Stimulated activated CD8-positive, alpha-beta memory T cell treated with anti-CD3 and anti-CD28 coated beads, Interleukin-7, amount 100 ng/mL, for 48 hours (primary cell): ENCODE measurements at regions not wholly inside any gene's neighbourhood (a gene's known extent, or its start where the extent isn't known, plus 50 kb on each side); places are given as distances from the start of the nearest gene placed in this dataset.
"Not testable (repeated sequence)": the region's sequence is repeated elsewhere in the genome, so short reads cannot be mapped to it uniquely, and the experiment has no call there.

Experiments used
- DNase-seq, 2 donors: peaks; one replicate each; pipeline ENCODE4 v3.0.0-alpha.2; 2020; ENCODE audit warnings: low read depth in 1 of 2; ENCODE audit errors: extremely low read depth in 1 of 2

DNA sequence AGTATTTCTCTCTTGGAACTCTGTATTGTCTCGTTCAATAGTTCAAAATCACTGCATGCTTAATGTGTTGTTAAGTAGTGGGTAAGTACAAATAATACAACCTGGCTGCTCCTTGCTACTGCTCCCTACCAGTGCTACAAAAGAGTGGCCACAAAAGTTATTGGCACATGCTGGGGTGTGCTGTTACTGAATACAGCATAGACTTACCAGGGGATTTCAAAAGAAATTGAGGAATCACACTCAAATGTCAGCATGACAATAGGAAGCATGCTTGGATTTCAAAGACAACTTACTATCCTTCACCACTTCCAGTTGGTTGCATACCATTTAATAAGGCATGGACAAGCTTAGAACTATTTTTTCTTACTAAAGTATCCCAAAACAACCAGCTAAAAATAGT lies 1041.3 kb upstream of the SPRY2 start:
- DNase-seq, result no peak

DNA sequence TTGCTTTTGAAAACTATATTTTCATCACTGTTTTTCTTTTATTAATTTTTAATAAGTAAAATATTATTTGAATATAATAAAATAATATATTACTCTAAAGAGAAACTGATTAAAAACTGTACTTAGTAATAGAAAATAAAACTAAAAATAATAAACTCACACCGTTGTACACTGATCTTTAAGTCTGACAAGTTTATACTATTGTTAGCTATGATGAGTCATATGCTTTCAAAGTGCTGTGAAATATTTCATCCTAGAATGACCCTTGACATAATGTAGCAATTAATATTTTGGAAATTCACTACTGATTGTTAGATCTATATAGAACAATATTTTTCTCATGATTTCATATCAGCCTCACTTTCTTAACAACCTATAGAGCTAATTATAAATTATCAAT lies 1040.6 kb upstream of the SPRY2 start:
- DNase-seq, result no peak

DNA sequence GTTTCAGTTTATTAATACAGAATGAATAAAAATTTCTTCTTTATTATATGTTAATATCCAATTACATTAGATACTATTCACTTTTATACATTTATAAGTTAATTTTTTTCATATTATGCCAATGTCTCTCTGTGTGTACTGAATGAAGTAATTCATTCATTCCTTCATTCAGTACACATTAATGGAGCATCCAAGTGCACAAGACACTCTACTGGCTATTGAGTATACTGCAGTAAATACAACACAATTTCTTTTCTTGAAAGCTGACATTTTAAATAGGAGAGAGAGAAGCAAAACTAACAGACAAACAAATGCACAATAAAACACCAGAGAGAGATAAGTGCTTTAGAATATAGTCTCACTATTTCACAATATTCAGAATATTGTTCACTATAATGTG lies 1038.3 kb upstream of the SPRY2 start:
- DNase-seq, result no peak

DNA sequence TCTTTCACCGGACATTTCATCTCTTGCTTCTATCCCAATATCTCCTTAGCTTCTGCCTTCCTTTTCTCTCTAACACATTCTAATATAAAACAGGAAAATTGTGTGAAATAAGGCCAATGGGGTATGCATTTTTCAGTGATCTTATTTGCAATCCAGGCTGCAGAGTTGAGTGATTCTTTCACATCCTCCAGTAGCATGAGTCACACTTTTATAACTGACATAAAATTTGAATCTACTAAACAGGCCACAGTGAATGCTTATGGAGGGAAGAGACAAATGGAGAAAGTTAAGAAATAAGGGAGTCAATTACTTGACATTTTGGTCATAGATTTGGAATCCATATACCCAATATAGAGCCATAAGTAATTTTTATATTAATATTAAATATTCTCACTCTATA lies 1037.0 kb upstream of the SPRY2 start:
- no peak for DNase-seq

DNA sequence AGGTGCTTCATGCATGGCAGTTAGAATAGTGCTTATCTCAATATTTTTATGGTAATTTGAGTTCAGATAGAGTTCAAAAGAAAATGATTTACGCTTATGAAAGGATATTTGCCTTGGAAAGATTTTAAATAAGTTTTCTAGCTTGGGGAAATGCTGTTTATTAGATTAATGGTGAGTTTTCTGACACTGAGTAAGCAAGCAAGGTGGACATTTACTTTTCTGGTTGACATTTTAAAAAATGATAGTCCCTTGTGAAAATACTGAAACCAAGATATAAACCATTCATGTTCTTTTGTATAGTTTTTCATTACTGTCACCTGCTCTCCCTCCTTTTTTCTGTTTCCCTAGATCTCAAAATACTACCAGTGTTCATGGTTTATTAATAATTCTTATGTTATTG lies 1034.8 kb upstream of the SPRY2 start:
- no peak for DNase-seq

DNA sequence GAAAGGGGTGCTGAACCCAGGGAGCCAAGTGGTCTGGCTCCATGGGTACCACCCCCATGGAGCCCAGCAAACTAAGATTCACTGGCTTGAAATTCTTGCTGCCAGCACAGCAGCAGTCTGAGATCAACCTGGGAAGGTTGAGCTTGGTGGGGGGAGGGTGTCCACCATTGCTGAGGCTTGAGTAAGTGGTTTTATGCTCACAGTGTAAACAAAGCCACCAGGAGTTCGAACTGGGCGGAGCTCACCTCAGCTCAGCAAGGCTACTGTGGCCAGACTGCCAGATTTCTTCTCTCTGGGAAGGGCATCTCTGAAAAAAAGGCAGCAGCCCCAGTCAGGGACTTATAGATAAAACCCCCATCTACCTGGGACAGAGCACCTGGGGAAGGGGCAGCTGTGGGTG lies 1021.8 kb upstream of the SPRY2 start:
- not testable (repeated sequence) for DNase-seq

DNA sequence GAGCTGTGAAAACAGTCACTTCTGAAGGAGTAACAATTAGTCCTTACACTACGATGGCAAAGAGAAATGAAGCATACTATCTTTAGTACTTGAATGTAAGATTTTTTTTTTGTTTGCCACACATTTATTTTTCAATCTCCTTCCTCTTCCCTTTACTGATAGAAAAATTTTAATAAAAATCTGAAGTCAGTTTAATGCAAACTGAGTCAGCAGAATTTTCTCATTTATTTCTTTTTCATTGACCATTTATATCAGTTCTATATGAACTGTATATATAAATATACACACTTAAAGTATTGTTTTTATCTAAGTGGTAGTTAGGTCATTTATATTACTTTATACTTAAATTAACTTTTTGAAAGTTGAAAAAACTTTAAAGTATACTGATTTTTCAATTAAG lies 1009.1 kb upstream of the SPRY2 start:
- no peak for DNase-seq

DNA sequence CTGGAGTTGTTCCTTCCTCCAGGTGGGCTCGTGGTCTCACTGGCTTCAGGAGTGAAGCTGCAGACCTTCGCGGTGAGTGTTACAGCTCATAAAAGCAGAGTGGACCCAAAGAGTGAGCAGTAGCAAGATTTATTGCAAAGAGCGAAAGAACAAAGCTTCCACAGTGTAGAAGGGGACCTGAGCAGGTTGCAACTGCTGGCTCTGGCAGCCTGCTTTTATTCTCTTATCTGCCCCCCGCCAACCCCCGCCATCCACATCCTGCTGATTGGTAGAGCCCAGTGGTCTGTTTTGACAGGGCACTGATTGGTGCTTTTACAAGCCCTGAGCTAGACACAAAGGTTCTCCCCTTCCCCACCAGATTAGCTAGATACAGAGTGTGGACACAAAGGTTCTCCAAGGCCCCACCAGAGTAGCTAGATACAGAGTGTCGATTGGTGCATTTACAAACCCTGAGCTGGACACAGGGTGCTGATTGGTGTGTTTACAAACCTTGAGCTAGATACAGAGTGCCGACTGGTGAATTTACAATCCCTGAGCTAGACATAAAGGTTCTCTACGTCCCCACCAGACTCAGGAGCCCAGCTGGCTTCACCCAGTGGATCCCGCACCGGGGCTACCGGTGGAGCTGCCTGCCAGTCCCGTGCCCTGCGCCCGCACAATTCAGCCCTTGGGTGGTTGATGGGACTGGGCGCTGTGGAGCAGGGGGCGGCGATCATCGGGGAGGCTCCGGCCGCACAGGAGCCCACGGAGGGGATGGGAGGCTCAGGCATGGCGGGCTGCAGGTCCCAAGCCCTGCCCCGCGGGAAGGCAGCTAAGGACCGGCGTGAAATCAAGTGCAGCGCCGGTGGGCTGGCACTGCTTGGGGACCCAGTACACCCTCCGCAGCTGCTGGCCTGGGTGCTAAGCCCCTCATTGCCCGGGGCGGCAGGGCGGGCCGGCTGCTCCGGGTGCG lies 999.5 kb upstream of the SPRY2 start:
- not testable (repeated sequence) for DNase-seq

DNA sequence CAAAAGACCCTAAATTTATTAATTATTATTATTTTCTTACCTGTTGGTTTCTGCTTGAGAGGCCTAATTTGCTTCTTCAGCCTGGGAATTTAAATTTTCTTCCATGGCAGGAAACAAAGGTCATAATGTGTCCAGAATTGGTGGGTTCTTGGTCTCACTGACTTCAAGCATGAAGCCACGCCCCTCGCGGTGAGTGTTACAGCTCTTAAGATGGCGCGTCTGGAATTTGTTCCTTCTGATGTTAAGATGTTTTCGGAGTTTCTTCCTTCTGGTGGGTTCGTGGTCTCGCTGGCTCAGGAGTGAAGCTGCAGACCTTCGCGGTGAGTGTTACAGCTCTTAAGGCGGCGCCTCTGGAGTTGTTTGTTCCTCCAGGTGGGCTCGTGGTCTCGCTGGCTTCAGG lies 998.7 kb upstream of the SPRY2 start:
- DNase-seq, result not testable (repeated sequence)

DNA sequence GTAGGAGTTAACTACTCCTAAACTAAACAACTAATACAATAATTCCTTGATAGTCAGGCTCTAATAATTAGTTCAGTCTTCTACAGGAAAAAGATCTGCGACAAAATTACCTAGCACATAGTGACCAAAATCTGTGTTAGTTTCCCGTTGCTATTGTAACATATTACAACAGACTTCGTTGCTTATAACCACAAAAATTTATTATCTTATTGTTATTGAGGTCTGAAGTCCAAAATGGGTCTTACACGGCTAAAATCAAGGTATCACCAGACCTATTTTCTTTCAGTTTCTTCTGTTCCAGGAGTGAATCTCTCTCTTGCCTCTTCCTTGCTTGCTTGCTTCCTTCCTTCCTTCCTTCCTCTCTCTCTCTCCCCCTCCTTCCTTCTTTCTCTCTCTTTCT lies 993.6 kb upstream of the SPRY2 start:
- DNase-seq, result no peak

DNA sequence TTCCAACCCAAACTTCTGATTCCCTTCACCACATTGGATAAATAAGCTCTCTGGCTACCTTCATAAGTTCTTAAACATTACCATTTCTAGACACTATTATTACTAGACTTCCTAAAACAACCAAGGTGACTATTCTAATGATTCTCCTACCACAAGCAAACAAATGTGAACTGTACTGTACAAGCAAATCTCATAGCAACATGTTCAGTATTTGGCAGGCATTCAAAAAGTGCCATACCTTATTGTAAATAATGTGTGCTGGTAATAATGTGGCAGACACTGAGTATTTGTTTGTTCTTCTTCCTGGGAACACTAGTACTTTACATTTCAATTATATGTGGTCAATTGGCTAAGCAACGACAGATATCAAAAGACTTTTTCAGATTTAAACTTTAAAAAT lies 986.0 kb upstream of the SPRY2 start:
- DNase-seq, result no peak

DNA sequence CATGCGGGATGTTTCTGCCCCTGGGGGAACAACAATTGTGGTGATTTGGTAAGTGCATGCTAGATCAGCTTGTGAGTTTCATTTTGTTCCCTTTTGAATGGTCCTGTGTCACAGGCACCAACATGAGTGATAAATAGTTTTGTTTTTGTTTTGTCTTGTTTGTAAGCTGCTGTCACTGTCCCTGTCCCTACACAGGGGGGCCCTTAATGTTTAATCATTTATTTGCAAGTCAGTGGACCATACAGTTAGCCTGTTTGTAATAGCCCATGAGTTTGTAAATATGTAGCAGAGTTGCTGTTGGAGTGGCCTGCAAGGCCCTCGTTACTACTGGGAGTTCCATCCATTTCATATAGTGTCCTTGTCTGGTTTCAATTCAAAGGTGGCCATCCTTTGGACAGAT lies 979.6 kb upstream of the SPRY2 start:
- no peak for DNase-seq

DNA sequence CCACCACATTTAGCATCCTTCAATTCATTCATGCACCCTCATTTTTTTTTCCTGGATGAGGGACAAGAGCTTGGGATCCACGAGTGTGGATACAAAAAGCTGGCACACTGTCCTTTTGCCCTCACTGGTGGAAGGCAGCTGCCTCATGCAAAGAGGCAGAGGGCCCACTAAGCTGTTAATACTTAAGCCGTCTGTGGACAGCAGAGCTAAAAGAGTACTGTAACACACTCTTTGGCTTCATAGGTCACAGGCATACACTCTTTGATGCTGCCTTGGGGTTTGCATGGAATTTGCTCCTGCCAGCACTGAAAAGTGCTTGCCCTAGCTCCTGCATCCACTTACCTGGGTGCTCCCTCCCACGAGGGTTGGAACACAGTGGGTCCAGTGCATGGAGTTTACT lies 978.4 kb upstream of the SPRY2 start:
- DNase-seq, result no peak

DNA sequence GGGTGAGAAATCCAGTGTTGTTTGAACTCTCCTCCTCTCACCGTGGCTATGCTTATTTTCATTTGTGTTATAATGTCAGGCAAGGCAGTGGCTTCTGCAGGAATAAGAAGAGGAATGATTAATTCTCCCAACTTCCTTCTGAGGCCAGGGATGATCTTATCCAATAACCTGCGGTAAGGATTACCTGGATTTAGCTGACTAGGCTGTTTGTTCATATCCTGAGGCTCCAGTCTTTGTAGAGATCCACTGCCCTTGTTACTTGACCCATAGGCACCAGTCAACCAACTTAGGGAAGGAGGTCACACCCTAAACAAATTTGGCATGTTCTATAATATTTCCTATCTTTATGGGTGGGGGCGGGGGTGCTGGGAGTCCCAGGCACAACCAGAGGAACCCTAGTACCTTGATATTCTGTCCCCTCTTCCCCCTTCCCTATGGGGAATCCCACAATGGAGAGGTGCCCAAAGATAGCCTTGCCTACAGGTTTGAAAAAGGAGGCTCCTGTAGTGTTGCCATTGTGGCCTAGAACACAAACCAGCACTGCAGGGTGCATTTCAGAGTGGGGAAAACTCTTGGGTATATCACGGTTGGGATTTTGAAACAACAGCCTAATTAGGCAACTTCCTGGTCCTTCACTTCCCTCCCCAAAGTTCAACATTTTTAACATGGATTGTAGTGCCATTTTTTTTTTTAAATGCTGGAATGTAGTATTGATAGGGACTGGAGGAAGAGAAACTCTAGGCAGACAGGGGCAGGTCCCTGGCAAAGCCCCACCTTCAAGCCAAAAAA lies 977.5 kb upstream of the SPRY2 start:
- DNase-seq, result no peak

DNA sequence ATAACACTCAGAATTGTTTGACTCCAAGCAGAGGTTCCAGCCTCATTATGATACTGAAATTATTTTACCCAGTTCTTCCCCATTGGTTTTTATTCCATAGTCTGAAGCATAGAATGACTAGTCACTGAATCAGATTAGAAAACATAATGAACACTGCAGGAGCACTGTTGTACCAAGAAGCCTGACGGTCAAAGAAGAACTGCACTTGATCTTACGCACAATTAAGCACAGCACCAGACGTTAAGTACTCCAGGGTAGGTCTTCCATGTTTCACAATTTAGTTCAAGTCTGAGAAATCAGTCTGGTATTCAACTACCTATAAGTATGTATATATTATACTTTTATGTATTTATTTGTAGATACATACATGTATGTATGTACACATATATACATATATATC lies 973.5 kb upstream of the SPRY2 start:
- no peak for DNase-seq

DNA sequence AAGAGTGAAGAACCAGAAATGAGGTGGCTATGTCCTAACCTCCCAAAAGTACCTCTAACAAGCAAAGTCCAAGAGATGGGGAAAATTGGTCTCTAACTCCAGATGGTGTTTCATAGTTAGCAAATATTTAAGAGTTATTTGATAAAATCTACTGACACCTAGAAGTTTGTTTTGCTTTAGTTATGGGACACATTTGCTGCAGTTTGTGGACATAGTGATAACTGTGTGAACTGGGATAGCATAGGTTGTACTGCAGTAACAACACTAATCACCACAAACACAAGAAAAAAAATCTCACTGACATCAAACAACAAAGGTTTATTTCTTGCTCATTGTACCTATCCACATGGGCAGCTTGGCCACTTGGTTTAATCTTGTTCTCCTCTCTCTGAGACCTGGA lies 965.0 kb upstream of the SPRY2 start:
- DNase-seq, result no peak

DNA sequence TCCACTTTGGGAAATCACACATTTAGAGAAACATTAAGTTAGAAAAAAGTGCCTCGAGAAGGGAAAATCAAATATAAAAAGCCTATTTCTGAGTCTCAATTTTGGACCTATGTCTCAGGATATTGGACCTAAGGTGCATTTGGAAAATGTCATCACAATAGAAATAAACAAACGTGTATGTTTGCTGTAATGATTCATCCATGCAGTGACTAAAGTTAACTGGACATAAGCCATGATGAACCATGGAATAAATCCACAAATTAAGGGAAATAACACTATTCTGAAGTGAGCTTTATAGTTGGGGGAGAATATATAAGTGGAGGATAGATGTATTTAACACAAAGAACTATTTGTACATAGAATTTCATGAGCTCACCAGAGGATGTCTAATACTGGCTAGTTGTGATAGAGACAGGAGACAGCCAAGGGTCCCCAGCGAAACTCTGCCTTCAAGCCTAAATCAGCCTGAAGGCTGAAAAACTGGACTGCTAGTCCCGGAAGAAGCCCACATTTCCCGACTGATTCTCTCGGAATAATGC lies 963.3 kb upstream of the SPRY2 start:
- DNase-seq, result no peak

DNA sequence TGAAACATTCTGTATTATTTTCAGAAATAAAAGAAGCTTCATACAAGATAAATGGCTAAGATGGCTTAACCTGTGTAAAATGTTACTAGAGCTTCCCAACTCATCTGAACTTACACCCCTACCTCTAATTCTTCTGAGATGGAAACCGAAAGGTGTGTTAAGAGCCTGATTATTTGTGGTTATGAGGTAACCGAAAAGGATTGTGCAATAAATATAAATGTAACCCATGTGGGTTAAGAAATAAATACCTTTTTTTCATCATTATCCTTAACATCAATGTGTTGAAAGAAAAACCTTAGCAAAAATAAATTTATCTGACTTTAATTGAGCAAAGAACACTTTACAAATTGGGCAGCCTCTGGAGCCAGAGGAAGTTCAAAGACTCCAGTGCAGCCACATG lies 961.8 kb upstream of the SPRY2 start:
- DNase-seq, result no peak

DNA sequence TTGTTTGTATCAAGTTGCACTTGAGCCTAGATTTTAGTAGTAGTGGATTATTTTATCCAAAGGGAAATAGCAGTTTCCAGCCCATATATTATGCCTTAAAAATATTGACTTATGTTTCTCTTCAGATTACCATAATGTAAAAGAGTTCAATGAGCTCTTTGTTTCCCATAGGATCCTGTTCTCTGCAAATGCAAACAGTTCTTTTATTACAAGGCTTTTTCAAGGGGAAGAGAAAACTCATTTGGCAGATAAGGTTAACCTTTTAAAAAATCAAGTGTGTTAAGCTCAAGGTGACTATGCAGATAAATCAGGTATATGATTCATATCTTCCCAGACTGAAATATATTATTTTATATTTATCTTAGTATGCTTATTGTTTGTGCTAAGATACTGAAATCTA lies 961.2 kb upstream of the SPRY2 start:
- no peak for DNase-seq

DNA sequence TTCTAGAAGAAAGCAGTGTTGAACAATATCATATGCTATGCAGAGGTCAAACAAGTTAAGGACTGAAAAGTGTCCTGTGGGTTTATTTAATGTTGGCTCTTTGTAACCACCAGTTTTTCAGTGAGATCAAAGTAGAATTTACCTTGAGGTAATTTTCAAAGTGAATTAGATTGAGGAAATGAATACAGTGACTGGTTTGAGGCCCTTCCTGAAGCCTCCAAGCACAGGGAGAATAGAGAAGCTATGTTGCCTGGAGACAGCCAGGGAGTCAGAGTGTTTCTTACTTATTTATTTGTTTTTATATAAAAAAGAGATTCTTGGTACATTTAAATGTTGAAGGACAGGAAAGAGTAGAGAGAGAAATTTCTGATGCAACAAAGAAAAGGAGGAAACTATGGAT lies 954.3 kb upstream of the SPRY2 start:
- DNase-seq, result no peak

DNA sequence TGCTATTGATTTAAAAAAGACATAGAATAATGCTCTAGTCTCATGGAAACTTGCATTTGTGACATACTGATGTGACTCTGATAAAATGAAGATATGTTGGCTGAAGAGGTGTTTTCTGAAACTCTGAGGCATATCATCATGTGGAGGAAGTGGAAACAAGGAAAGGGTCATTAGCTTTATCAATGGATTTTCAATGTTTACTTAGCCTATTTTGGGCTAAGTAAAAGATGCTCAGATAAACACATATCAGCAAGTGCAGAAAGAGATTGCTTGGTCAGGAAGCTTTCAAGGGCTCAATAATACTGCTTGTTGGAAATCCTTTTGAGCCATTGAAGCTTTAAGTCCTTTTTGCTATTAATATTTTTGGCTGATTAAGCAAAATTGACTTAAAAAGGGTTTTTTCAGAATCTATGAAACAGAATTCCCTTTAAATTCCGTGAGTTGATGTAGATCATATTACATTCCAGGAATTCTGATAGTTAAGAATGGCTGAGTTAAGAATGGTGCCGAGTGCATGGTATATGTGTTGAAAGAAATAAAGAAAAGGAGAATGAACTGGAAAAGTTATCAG lies 952.8 kb upstream of the SPRY2 start:
- DNase-seq, result no peak

DNA sequence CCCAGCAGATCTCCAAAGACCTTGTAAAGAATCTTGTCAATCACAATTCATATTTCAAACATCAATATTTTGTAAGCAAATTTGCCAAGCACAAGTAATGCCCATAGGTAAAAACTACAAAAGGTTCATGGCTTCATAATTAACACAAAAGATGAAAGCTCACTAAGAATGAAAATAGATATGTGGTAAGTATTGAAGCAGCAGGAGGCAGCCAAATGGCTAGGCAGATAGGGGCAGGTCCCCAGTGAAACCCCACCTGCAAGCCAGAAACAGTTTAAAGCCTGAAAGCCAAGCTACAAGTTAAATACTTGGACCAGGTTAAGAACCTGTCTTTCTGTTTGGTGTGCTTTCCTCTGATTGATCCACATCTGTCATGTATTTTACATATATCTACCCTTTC lies 942.6 kb upstream of the SPRY2 start:
- DNase-seq, result no peak
